Endothelial cell of umbilical vein (primary cell): ENCODE measurements at regions not wholly inside any gene's neighbourhood (a gene's known extent, or its start where the extent isn't known, plus 50 kb on each side); places are given as distances from the start of the nearest gene placed in this dataset.

Experiments
- BruUV-seq: library from RNA; stranded (reverse); fragments of 400-500 nt; replicated peaks from 2 replicates; lab custom pipeline; 2021; lab: Mats Ljungman, UMichigan
- CTCF ChIA-PET: fragments of 300-600, 350-600 bp; sonication (Branson Sonifier 250); formaldehyde crosslinking; loops from one replicate; lab custom pipeline; 2021; ENCODE audit warnings: antibody characterized with exemption, inconsistent platforms; lab: Charles Lee
- POLR2A ChIA-PET: fragments of 300-600, 350-600 bp; sonication (Branson Sonifier 250); formaldehyde crosslinking; loops from one replicate; lab custom pipeline; 2021; ENCODE audit warnings: antibody characterized with exemption, inconsistent platforms; lab: Charles Lee
- DNase-seq: peaks from one replicate; pipeline ENCODE4 v3.0.0-alpha.2; 2011; ENCODE audit warnings: low read depth, low spot score
- FAIRE-seq: peaks from 2 replicates; lab custom pipeline; 2011; peaks lifted over from hg19 to GRCh38; lab: Jason Lieb, UNC
- H2AFZ ChIP-seq: 2 replicates; pipeline ENCODE4 v1.6.0; 2012; ENCODE audit warnings: low read depth, low read length, control low read depth, inconsistent platforms
- H3K27ac ChIP-seq: 2 replicates; pipeline ENCODE4 v1.5.1; 2011; ENCODE audit warnings: low read depth, mild to moderate bottlenecking, control low read depth, low read length, moderate library complexity; ENCODE audit not compliant: insufficient read depth
- H3K27me3 ChIP-seq, 2 experiments: 2 replicates each; pipeline versions ENCODE4 v1.6.0 to v1.6.1; 2011; ENCODE audit warnings: low read length in 2 of 2, mixed read lengths in 1 of 2; ENCODE audit not compliant: control insufficient read depth in 2 of 2, insufficient read depth in 2 of 2
- H3K36me3 ChIP-seq, 2 experiments: 2 replicates in 1 of 2; 3 replicates in 1 of 2; pipeline ENCODE4 v1.5.1; 2011; ENCODE audit warnings: low read length in 2 of 2, mild to moderate bottlenecking in 1 of 2, moderate library complexity in 1 of 2; ENCODE audit not compliant: control insufficient read depth in 2 of 2, insufficient read depth in 2 of 2; ENCODE audit errors: extremely low read depth in 1 of 2
- H3K4me1 ChIP-seq: 3 replicates; pipeline ENCODE4 v1.5.1; 2011; ENCODE audit warnings: mild to moderate bottlenecking, low read length; ENCODE audit not compliant: control insufficient read depth, insufficient read depth; ENCODE audit errors: extremely low read depth
- H3K4me2 ChIP-seq: 2 replicates; pipeline ENCODE4 v1.6.1; 2011; ENCODE audit warnings: low read length, control low read depth, mixed read lengths; ENCODE audit not compliant: insufficient read depth
- H3K4me3 ChIP-seq, 3 experiments: fragments of 200-600 bp in 1 of 3; sonication (generic), shearing (Covaris generic) in 1 of 3; replicated peaks in 1 of 3; 2 replicates each; pipeline ENCODE4 v1.5.1; 2011 to 2016; ENCODE audit warnings: control low read depth in 3 of 3, low read length in 3 of 3, mild to moderate bottlenecking in 2 of 3, inconsistent platforms in 1 of 3, low read depth in 1 of 3, moderate library complexity in 1 of 3; ENCODE audit not compliant: insufficient read depth in 1 of 3
- H3K79me2 ChIP-seq: 2 replicates; pipeline ENCODE4 v1.6.0; 2012; ENCODE audit warnings: low read length, inconsistent platforms; ENCODE audit not compliant: control insufficient read depth, insufficient read depth
- H3K9ac ChIP-seq: replicated peaks from 2 replicates; pipeline ENCODE3; 2011; ENCODE audit warnings: low read length, control low read depth; ENCODE audit not compliant: insufficient read depth; ENCODE audit errors: extremely low read depth
- H3K9me1 ChIP-seq: replicated peaks from 3 replicates; pipeline ENCODE4 v1.6.0; 2011; ENCODE audit warnings: mild to moderate bottlenecking, low read length; ENCODE audit not compliant: control insufficient read depth, insufficient read depth; ENCODE audit errors: extremely low read depth
- H3K9me3 ChIP-seq: replicated peaks from 2 replicates; pipeline ENCODE4 v1.5.1; 2012; ENCODE audit warnings: low read length, inconsistent platforms; ENCODE audit not compliant: control insufficient read depth, insufficient read depth
- H4K20me1 ChIP-seq: replicated peaks from 2 replicates; pipeline ENCODE3; 2011; ENCODE audit warnings: mild to moderate bottlenecking, low read length; ENCODE audit not compliant: control insufficient read depth, insufficient read depth; ENCODE audit errors: extremely low read depth
- CTCF ChIP-seq, 2 donors: IDR thresholded peaks; 1 replicate in 1 of 2; 2 replicates in 1 of 2; pipeline ENCODE4 v1.5.1; 2011; ENCODE audit warnings: low read length in 2 of 2, mild to moderate bottlenecking in 2 of 2, moderate library complexity in 2 of 2, control low read depth in 1 of 2, inconsistent platforms in 1 of 2, low read depth in 1 of 2; ENCODE audit not compliant: insufficient read depth in 1 of 2; ENCODE audit errors: extremely low read depth in 1 of 2
- EZH2 ChIP-seq: IDR thresholded peaks from 2 replicates; pipeline ENCODE4 v1.6.1; 2012; ENCODE audit warnings: borderline replicate concordance, low read depth, mild to moderate bottlenecking, moderate library complexity, low read length, inconsistent platforms; ENCODE audit not compliant: severe bottlenecking
- FOS ChIP-seq: IDR thresholded peaks from 2 replicates; pipeline ENCODE4 v1.6.1; 2011; ENCODE audit warnings: mild to moderate bottlenecking, low read length, moderate library complexity, borderline replicate concordance; ENCODE audit not compliant: insufficient read depth
- GATA2 ChIP-seq: IDR thresholded peaks from 2 replicates; pipeline ENCODE4 v1.7.0; 2011; ENCODE audit warnings: low read depth, mild to moderate bottlenecking, moderate library complexity, mixed read lengths, low read length; ENCODE audit not compliant: insufficient read length, insufficient read depth
- JUN ChIP-seq: IDR thresholded peaks from 2 replicates; pipeline ENCODE4 v1.6.1; 2011; ENCODE audit warnings: borderline replicate concordance, low read depth; ENCODE audit not compliant: insufficient read length, insufficient read depth
- MAX ChIP-seq: IDR thresholded peaks from 2 replicates; pipeline ENCODE4 v1.6.1; 2011; ENCODE audit not compliant: insufficient read depth, insufficient read length
- MYC ChIP-seq: IDR thresholded peaks from one replicate; pipeline ENCODE4 v1.6.1; 2011; ENCODE audit warnings: mild to moderate bottlenecking, low read depth, low read length
- POLR2A ChIP-seq: IDR thresholded peaks from 2 replicates; pipeline ENCODE4 v1.6.1; 2012; ENCODE audit warnings: low read depth, mild to moderate bottlenecking, control low read depth, low read length
- POLR2AphosphoS5 ChIP-seq: IDR thresholded peaks from 2 replicates; pipeline ENCODE4 v1.6.1; 2012; ENCODE audit warnings: low read depth, mild to moderate bottlenecking, control low read depth, low read length, moderate library complexity; ENCODE audit not compliant: insufficient read depth
- dilution Hi-C: fragments of 300-500 bp; cut with MboI; formaldehyde crosslinking; loops from one replicate; pipeline ENCODE4 v1.15.0; 2019; ENCODE audit warnings: low sequenced_read_pairs; ENCODE audit not compliant: extremely low pct_ligation_motif_present
- intact Hi-C: fragments of 100-400 bp; cut with micrococcal nuclease; formaldehyde crosslinking; loops from one replicate; pipeline ENCODE4 v1.10.0; 2022

GRCh38 chr6:885051-885590, 192.2 kb upstream of the EXOC2 start:
- Histone ChIP-seq H3K9ac (no peak overlapping the region), H3K27ac (no peak overlapping the region), H3K4me2 (no peak overlapping the region), H3K9me1 (no peaks in the 10 kb centered on the region), H3K36me3 (no peaks in the 10 kb centered on the region), H4K20me1 (no peaks in the 10 kb centered on the region), H3K4me1 (no peaks in the 10 kb centered on the region), H3K9me3 (no peaks in the 10 kb centered on the region), H3K4me3 (no peak overlapping the region), H3K79me2 (no peaks in the 10 kb centered on the region), H3K27me3 (no peaks in the 10 kb centered on the region), H2AFZ (no peak overlapping the region)
- DNase-seq (no peak), FAIRE-seq (no peak)
- intact Hi-C loops, result no loop called here
- no TSS peak for BruUV-seq
- CTCF ChIA-PET, result no interaction called here
- dilution Hi-C loops, result no loop called here
- POLR2A ChIA-PET, result no interaction called here
- TF ChIP-seq MAX (no peak), GATA2 (no peak), CTCF (IDR thresholded peaks at IDR 0.05; ENCODE audit: extremely low read depth in 1 of 2, insufficient read depth in 1 of 2, low read depth in 1 of 2, low read length in 2 of 2) (no peak), POLR2AphosphoS5 (no peak), FOS (no peak), POLR2A (no peak), EZH2 (no peak), JUN (no peak), MYC (no peak)
